Mesenchymal stem cell (in vitro differentiated cells and primary cell): ENCODE measurements at regions not wholly inside any gene's neighbourhood (a gene's known extent, or its start where the extent isn't known, plus 50 kb on each side); places are given as distances from the start of the nearest gene placed in this dataset.

Experiments used
- DNase-seq: peaks from one replicate; pipeline ENCODE4 v3.0.0-alpha.2; 2013
- H2AFZ ChIP-seq: one replicate; pipeline ENCODE4 v1.6.1; 2013; ENCODE audit warnings: low read depth, mild to moderate bottlenecking, control low read depth, inconsistent platforms, low read length, moderate library complexity
- H2AK5ac ChIP-seq: 2 replicates; pipeline ENCODE4 v1.6.1; 2013; ENCODE audit warnings: low read length, moderate library complexity, mild to moderate bottlenecking, inconsistent platforms; ENCODE audit not compliant: severe bottlenecking
- H2BK120ac ChIP-seq: one replicate; pipeline ENCODE4 v1.6.1; 2013; ENCODE audit warnings: low read depth, mild to moderate bottlenecking, inconsistent platforms, low read length, moderate library complexity
- H2BK12ac ChIP-seq, 2 experiments: one replicate each; pipeline ENCODE4 v1.6.1; 2013; ENCODE audit warnings: inconsistent platforms in 2 of 2, low read length in 2 of 2, mild to moderate bottlenecking in 2 of 2, moderate library complexity in 2 of 2, control low read depth in 1 of 2
- H2BK15ac ChIP-seq: one replicate; pipeline ENCODE4 v1.6.1; 2013; ENCODE audit warnings: mild to moderate bottlenecking, low read depth, inconsistent platforms; ENCODE audit not compliant: poor library complexity, severe bottlenecking
- H2BK5ac ChIP-seq: 2 replicates; pipeline ENCODE4 v1.6.1; 2013; ENCODE audit warnings: low read depth, mild to moderate bottlenecking, low read length, control low read depth, inconsistent platforms; ENCODE audit not compliant: poor library complexity, severe bottlenecking
- H3K14ac ChIP-seq, 2 experiments: one replicate each; pipeline ENCODE4 v1.6.1; 2013; ENCODE audit warnings: inconsistent platforms in 2 of 2, low read length in 2 of 2, control low read depth in 1 of 2, mild to moderate bottlenecking in 1 of 2, moderate library complexity in 1 of 2
- H3K18ac ChIP-seq, 2 experiments: one replicate each; pipeline ENCODE4 v1.6.1; 2013; ENCODE audit warnings: inconsistent platforms in 2 of 2, low read length in 2 of 2, control low read depth in 1 of 2, low read depth in 1 of 2, mild to moderate bottlenecking in 1 of 2
- H3K23ac ChIP-seq, 2 experiments: one replicate each; pipeline ENCODE4 v1.6.1; 2013; ENCODE audit warnings: inconsistent platforms in 2 of 2, low read length in 2 of 2, mild to moderate bottlenecking in 2 of 2, moderate library complexity in 2 of 2, control low read depth in 1 of 2
- H3K27ac ChIP-seq: 2 replicates; pipeline ENCODE4 v1.5.1; 2013; ENCODE audit warnings: mild to moderate bottlenecking, moderate library complexity, low read length, control low read depth, inconsistent platforms; ENCODE audit not compliant: poor library complexity, severe bottlenecking
- H3K27me3 ChIP-seq, 2 experiments: 2 replicates each; pipeline versions ENCODE4 v1.6.1 to v1.7.0; 2013; ENCODE audit warnings: low read length in 2 of 2, mild to moderate bottlenecking in 2 of 2, moderate library complexity in 2 of 2, control low read depth in 1 of 2, inconsistent platforms in 1 of 2; ENCODE audit not compliant: control insufficient read depth in 1 of 2, insufficient read depth in 1 of 2
- H3K36me3 ChIP-seq, 2 experiments: 2 replicates each; pipeline versions ENCODE4 v1.6.1 to v1.7.0; 2013; ENCODE audit warnings: low read length in 2 of 2, control low read depth in 1 of 2, inconsistent platforms in 1 of 2, low read depth in 1 of 2, mild to moderate bottlenecking in 1 of 2; ENCODE audit not compliant: insufficient read depth in 2 of 2, control insufficient read depth in 1 of 2
- H3K4ac ChIP-seq, 2 experiments: one replicate each; pipeline ENCODE4 v1.6.1; 2013; ENCODE audit warnings: inconsistent platforms in 2 of 2, low read length in 2 of 2, mild to moderate bottlenecking in 2 of 2, moderate library complexity in 2 of 2, control low read depth in 1 of 2, low read depth in 1 of 2
- H3K4me1 ChIP-seq: 2 replicates; pipeline ENCODE4 v1.6.1; 2013; ENCODE audit warnings: low read depth, low read length, control low read depth; ENCODE audit not compliant: control insufficient read depth, insufficient read depth
- H3K4me2 ChIP-seq: 2 replicates; pipeline ENCODE4 v1.6.1; 2013; ENCODE audit warnings: low read length, mild to moderate bottlenecking, inconsistent platforms; ENCODE audit not compliant: poor library complexity, severe bottlenecking
- H3K4me3 ChIP-seq, 2 experiments: 2 replicates each; pipeline versions ENCODE4 v1.5.1 to v1.7.0; 2013; ENCODE audit warnings: low read length in 2 of 2, mild to moderate bottlenecking in 2 of 2, control low read depth in 1 of 2, low read depth in 1 of 2; ENCODE audit not compliant: insufficient read depth in 1 of 2
- H3K79me1 ChIP-seq: replicated peaks from 2 replicates; pipeline ENCODE4 v1.6.1; 2013; ENCODE audit warnings: mild to moderate bottlenecking, control low read depth, low read length, inconsistent platforms; ENCODE audit not compliant: poor library complexity, severe bottlenecking
- H3K9ac ChIP-seq: 2 replicates; pipeline ENCODE4 v1.7.0; 2013; ENCODE audit warnings: mild to moderate bottlenecking, low read length, moderate library complexity
- H3K9me3 ChIP-seq: 2 replicates; pipeline ENCODE4 v1.7.0; 2013; ENCODE audit warnings: mild to moderate bottlenecking, low read length; ENCODE audit not compliant: control insufficient read depth
- H4K8ac ChIP-seq: one replicate; pipeline ENCODE4 v1.6.1; 2013; ENCODE audit warnings: inconsistent platforms, mild to moderate bottlenecking, low read length, moderate library complexity
- H4K91ac ChIP-seq: one replicate; pipeline ENCODE4 v1.6.1; 2013; ENCODE audit warnings: mild to moderate bottlenecking, low read length, inconsistent platforms
- WGBS: methylation state at CpG from one replicate; pipeline ENCODE4 v1.1.7; 2013; ENCODE audit warnings: mixed read lengths; 5-methylcytosine and 5-hydroxymethylcytosine counted together

- Histone ChIP-seq H3K4me1 (peaks cover 58% of the 10 kb centered on the region), H3K36me3 (no peaks in the 10 kb centered on the region), H2BK120ac (peak overlapping the region; percentile 85), H2BK15ac (peak overlapping the region; percentile 31), H2AK5ac (peak overlapping the region; percentile 99), H3K4me3 (peak overlapping the region in 1 of 2 experiments; percentile 0), H4K91ac (peak overlapping the region; percentile 94), H3K79me1 (peaks cover 2% of the 10 kb centered on the region), H3K27ac (peak overlapping the region; percentile 100), H2BK5ac (peak overlapping the region; percentile 69), H3K27me3 (no peaks in the 10 kb centered on the region), H3K4ac (peak overlapping the region; percentile 88 to 99), H2AFZ (peak overlapping the region; percentile 10), H3K14ac (no peak overlapping the region), H3K18ac (peak overlapping the region; percentile 87 to 98), H4K8ac (peak overlapping the region; percentile 84), H3K23ac (no peak overlapping the region), H3K4me2 (no peak overlapping the region), H2BK12ac (peak overlapping the region; percentile 71 to 96), H3K9ac (peak overlapping the region; percentile 90), H3K9me3 (no peaks in the 10 kb centered on the region)
- 94% methylated on average over 2 of the region's 5 CpGs for WGBS
- DNase-seq, result no peak
Observed at GRCh38 chr14:76954394-76955190, 73.9 kb downstream of the IRF2BPL start.

DNA sequence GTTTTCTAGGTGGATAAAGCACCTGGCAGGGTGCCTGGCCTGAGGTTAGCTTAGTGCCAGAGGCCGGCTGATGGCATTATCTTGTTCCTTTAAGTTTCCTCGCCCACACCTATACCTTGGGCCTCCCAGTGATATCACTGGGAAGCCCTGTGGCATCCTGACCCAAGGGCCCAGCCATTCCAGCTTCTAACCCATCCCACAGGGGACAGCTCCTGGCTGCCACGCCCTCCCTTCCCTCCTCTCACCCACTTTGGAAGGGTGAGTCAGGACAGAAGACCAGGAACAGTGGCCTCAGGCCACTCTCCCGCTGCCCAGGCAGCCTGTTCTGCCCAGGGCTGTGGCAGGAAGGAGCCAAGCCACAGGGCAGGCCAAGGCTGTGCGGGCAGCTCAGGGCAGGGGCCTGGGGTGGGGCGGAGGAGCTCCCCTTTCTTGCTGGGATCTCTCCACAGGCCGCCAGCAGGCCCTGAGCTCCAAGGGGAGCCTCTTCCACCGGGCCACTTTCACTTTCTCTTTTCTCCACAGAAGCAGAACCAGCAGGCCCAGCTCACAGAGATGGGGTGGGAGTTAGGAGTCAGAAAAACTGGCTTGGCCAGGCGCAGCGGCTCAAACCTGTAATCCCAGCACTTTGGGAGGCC lies 75.1 kb downstream of the IRF2BPL start:
- 48% methylated on average over 6 of the region's 10 CpGs for WGBS
- peak overlapping the region; percentile 4 for H3K4me2 ChIP-seq
- peaks cover 53% of the 10 kb centered on the region for H3K4me1 ChIP-seq
- peak overlapping the region in 1 of 2 experiments; percentile 63 for H3K4me3 ChIP-seq
- H2BK12ac ChIP-seq, result peak overlapping the region; percentile 90 to 94
- no peaks in the 10 kb centered on the region for H3K9me3 ChIP-seq
- peak overlapping the region; percentile 49 for H2BK5ac ChIP-seq
- H3K27ac ChIP-seq, result peak overlapping the region; percentile 94
- H3K14ac ChIP-seq, result peak overlapping the region in 1 of 2 experiments; percentile 72
- peak overlapping the region; percentile 97 for H2AK5ac ChIP-seq
- H2AFZ ChIP-seq, result peak overlapping the region; percentile 8
- no peaks in the 10 kb centered on the region for H3K27me3 ChIP-seq
- H2BK15ac ChIP-seq, result peak overlapping the region; percentile 15
- H2BK120ac ChIP-seq, result peak overlapping the region; percentile 99
- H4K91ac ChIP-seq, result peak overlapping the region; percentile 97
- no peaks in the 10 kb centered on the region for H3K36me3 ChIP-seq
- peak overlapping the region; percentile 95 to 97 for H3K4ac ChIP-seq
- peak overlapping the region; percentile 89 to 94 for H3K18ac ChIP-seq
- peaks cover 2% of the 10 kb centered on the region for H3K79me1 ChIP-seq
- DNase-seq, result peak; percentile 92
- H3K9ac ChIP-seq, result peak overlapping the region; percentile 90
- peak overlapping the region; percentile 96 for H4K8ac ChIP-seq
- peak overlapping the region in 1 of 2 experiments; percentile 70 for H3K23ac ChIP-seq

DNA sequence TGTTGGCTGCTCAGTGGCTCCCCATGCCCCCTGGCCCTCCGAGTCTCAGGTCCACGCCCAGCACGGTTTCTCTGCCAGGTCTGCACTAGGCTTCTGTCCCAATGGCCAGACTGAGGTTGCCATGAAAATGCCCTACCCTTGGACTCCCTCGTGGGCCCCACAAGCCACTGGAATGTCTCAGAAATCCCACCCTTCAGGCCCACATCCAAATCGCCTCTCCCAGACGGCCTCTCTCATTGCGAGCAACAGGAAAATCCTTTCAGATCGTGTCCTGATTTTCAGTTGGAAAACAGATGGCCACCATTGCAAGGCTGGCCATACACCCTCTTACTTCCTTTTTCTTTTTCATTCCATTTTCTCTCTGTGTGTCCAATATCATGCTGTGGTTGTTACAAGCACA lies 77.3 kb downstream of the IRF2BPL start:
- Histone ChIP-seq H4K91ac (peak overlapping the region; percentile 76), H3K36me3 (no peaks in the 10 kb centered on the region), H3K23ac (peak overlapping the region in 1 of 2 experiments; percentile 49), H3K14ac (peak overlapping the region in 1 of 2 experiments; percentile 91), H3K9ac (no peak overlapping the region), H2BK15ac (peak overlapping the region; percentile 29), H3K18ac (peak overlapping the region; percentile 63 to 99), H2AFZ (peak overlapping the region; percentile 2), H3K27me3 (no peaks in the 10 kb centered on the region), H3K4me3 (no peak overlapping the region), H3K4me2 (no peak overlapping the region), H2BK5ac (no peak overlapping the region), H3K79me1 (peaks cover 2% of the 10 kb centered on the region), H2BK120ac (peak overlapping the region; percentile 34), H4K8ac (peak overlapping the region; percentile 3), H3K27ac (peak overlapping the region; percentile 15), H2AK5ac (peak overlapping the region; percentile 73), H3K9me3 (no peaks in the 10 kb centered on the region), H3K4ac (peak overlapping the region; percentile 84 to 93), H3K4me1 (peaks cover 50% of the 10 kb centered on the region), H2BK12ac (peak overlapping the region; percentile 98 to 100)
- WGBS, result 83% methylated on average over 8 of the region's 8 CpGs
- no peak for DNase-seq
